ENCODE measurements at regions not wholly inside any gene's neighbourhood (a gene's known extent, or its start where the extent isn't known, plus 50 kb on each side); places are given as distances from the start of the nearest gene placed in this dataset.

- Histone ChIP-seq H3K9me3 (replicated peaks in 1 of 3) (no peaks in the 10 kb centered on the region), H3K27me3 (no peaks in the 10 kb centered on the region), H3K4me1 (replicated peaks in 1 of 2) (no peaks in the 10 kb centered on the region), H3K27ac (no peak overlapping the region), H3K4me3 (no peak overlapping the region), H3K36me3 (replicated peaks in 1 of 2) (no peaks in the 10 kb centered on the region)
- TF ChIP-seq CTCF (IDR thresholded peaks at IDR 0.05) (no peak), POLR2A (IDR thresholded peaks at IDR 0.05) (no peak)
- DNase-seq, result no peak
- 86 to 94% (median 91%) methylated on average over 4 of the region's 4 CpGs for WGBS, 4 donors
- intact Hi-C loops (cut with DNase I), result no loop called here
Measured at GRCh38 chr4:33470805-33471204, 2750.6 kb downstream of the PCDH7 start.

DNA sequence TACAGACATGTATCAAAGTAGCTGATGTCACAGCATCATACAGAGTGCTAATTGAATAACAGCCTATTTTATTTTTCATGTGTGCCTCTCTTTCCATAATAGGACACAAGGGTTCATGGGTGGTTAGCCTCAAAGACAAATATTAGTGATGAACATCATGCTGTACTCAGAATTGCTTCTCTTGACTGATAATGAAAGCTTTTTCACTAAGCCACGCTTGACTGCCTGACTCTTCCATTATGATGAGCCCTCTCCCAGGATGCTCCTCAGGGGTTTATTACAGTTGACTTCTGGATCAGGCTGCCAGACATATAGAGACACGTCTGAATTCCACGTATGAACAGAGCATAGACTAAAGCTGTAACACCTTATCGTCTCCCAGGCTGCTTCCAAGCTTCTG lies 2757.5 kb downstream of the PCDH7 start:
- intact Hi-C loops (cut with DNase I), result no loop called here
- Histone ChIP-seq H3K9me3 (replicated peaks in 1 of 3) (no peaks in the 10 kb centered on the region), H3K4me1 (replicated peaks in 1 of 2) (no peaks in the 10 kb centered on the region), H3K27ac (no peak overlapping the region), H3K4me3 (no peak overlapping the region), H3K27me3 (no peaks in the 10 kb centered on the region), H3K36me3 (replicated peaks in 1 of 2) (no peaks in the 10 kb centered on the region)
- no peak for DNase-seq
- WGBS, 4 donors, result 67 to 82% (median 76%) methylated on average over 4 of the region's 4 CpGs
- TF ChIP-seq POLR2A (IDR thresholded peaks at IDR 0.05) (no peak), CTCF (IDR thresholded peaks at IDR 0.05) (no peak)

DNA sequence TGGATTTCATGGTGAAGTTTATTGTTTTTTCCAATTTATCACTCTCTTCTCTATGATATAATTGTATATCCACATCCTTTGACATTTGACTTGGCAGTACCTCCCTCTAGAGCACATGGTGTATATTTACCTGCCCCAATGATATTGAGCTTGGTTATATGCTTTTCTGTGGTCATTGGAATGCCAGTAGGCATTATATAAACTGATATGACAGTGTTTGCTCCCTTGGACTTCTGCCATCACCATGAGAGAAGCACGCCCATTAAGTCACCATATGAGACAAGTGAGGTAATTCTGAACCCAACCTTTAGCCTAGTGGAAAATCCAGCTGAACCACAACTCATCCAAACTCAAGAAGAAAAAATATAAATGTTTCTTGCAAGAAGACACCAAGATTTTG lies 2761.5 kb downstream of the ARAP2 start:
- Histone ChIP-seq H3K36me3 (replicated peaks in 1 of 2) (no peaks in the 10 kb centered on the region), H3K4me1 (replicated peaks in 1 of 2) (no peaks in the 10 kb centered on the region), H3K9me3 (replicated peaks in 1 of 3) (no peaks in the 10 kb centered on the region), H3K27ac (no peak overlapping the region), H3K4me3 (no peak overlapping the region), H3K27me3 (no peaks in the 10 kb centered on the region)
- WGBS, 4 donors, result 60 to 93% (median 80%) methylated on average over 1 of the region's 1 CpG
- TF ChIP-seq CTCF (IDR thresholded peaks at IDR 0.05) (no peak), POLR2A (IDR thresholded peaks at IDR 0.05) (no peak)
- DNase-seq, result no peak
- intact Hi-C loops (cut with DNase I), result no loop called here

DNA sequence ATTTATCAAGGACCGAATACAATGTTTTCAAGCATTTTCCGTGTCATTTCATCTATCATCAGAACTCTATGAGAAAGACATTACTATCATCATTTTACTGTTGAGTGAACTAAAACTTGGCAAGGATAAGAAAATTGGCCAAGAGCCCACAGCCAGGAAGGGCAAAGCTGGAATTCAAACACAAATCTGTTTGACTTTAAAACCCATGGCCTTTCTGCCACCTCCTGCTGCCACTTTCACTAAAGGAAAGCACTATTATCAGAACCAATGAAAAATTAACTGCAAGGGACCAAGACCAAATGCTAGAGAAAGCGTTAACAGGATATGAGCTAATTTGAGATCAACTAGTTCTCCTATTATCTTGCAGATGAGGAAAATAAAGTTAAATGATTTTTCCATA lies 2759.2 kb downstream of the ARAP2 start:
- intact Hi-C loops (cut with DNase I), result no loop called here

More for the DNA sequence above, 2759.2 kb downstream of the ARAP2 start:
- no peak overlapping the region for H3K4me3 ChIP-seq
- H3K4me1 ChIP-seq (replicated peaks in 1 of 2), result no peaks in the 10 kb centered on the region
- H3K27ac ChIP-seq, result no peak overlapping the region
- H3K36me3 ChIP-seq (replicated peaks in 1 of 2), result no peaks in the 10 kb centered on the region
- TF ChIP-seq CTCF (IDR thresholded peaks at IDR 0.05) (no peak), POLR2A (IDR thresholded peaks at IDR 0.05) (no peak)
- no peaks in the 10 kb centered on the region for H3K9me3 ChIP-seq (replicated peaks in 1 of 3)
- no peak for DNase-seq
- H3K27me3 ChIP-seq, result no peaks in the 10 kb centered on the region
- 43 to 73% (median 58%) methylated on average over 3 of the region's 3 CpGs for WGBS, 4 donors

All from adrenal gland (tissue), 9 donors.